K562 (cell line): ENCODE measurements at regions not wholly inside any gene's neighbourhood (a gene's known extent, or its start where the extent isn't known, plus 50 kb on each side); places are given as distances from the start of the nearest gene placed in this dataset.

Source experiments
- ATAC-seq: fragments of 200-7000 bp; cut with Tn5 transposase; 3 replicates; pipeline ENCODE4 v1.9.1; 2020; ENCODE audit warnings: moderate library complexity
- BruUV-seq: library from RNA; stranded (reverse); fragments of 400-500 nt; replicated peaks from 2 replicates; lab custom pipeline; 2021; lab: Mats Ljungman, UMichigan
- CTCF ChIA-PET: fragments of 300-600 bp; formaldehyde crosslinking; extraction: SDS; loops from one replicate; lab custom pipeline; 2021; ENCODE audit warnings: low intra/inter-chr PET ratio; lab: Yijun Ruan, JAX
- POLR2A ChIA-PET: fragments of 300-600, 350-650 bp; sonication (Branson Sonifier 250); formaldehyde crosslinking; extraction: SDS; loops from one replicate; lab custom pipeline; 2021; ENCODE audit warnings: antibody characterized with exemption, inconsistent platforms; lab: Yijun Ruan, JAX
- DNase-seq, 4 experiments: peaks; one replicate each; pipeline versions ENCODE4 v3.0.0 to v3.0.0-alpha.2; 2011 to 2018; ENCODE audit warnings: low spot score in 3 of 4, mixed read lengths in 3 of 4; ENCODE audit errors: extremely low read depth in 1 of 4
- FAIRE-seq: peaks from 2 replicates; lab custom pipeline; 2011; peaks lifted over from hg19 to GRCh38; lab: Jason Lieb, UNC
- H2AFZ ChIP-seq: 2 replicates; pipeline ENCODE4 v1.6.0; 2011; ENCODE audit warnings: low read depth, low read length, control low read depth, inconsistent platforms
- H3K27ac ChIP-seq: fragments of 200-600 bp; 3 replicates; pipeline ENCODE4 v1.8.0; 2011; ENCODE audit warnings: low read depth, mild to moderate bottlenecking, control low read depth, inconsistent platforms, low read length, moderate library complexity, mixed read lengths; ENCODE audit errors: extremely low read depth
- H3K27me3 ChIP-seq, 2 experiments: fragments of 300-600 bp in 1 of 2; 2 replicates in 1 of 2; 3 replicates in 1 of 2; pipeline versions ENCODE4 v1.6.0 to v1.8.0; 2011; ENCODE audit warnings: inconsistent platforms in 2 of 2, low read length in 2 of 2, mild to moderate bottlenecking in 1 of 2, mixed read lengths in 1 of 2, moderate library complexity in 1 of 2; ENCODE audit not compliant: control insufficient read depth in 2 of 2, insufficient read depth in 2 of 2
- H3K36me3 ChIP-seq: fragments of 300-600 bp; 3 replicates; pipeline ENCODE4 v1.8.0; 2011; ENCODE audit warnings: mild to moderate bottlenecking, low read length, inconsistent platforms; ENCODE audit not compliant: control insufficient read depth, insufficient read depth
- H3K4me1 ChIP-seq, 2 experiments: fragments of 200-600 bp in 1 of 2; replicated peaks in 1 of 2; 2 replicates in 1 of 2; 3 replicates in 1 of 2; pipeline versions ENCODE4 v1.5.1 to v1.8.0; 2011; ENCODE audit warnings: inconsistent platforms in 2 of 2, low read length in 2 of 2, mild to moderate bottlenecking in 1 of 2, mixed read lengths in 1 of 2, moderate library complexity in 1 of 2; ENCODE audit not compliant: control insufficient read depth in 2 of 2, insufficient read depth in 2 of 2
- H3K4me2 ChIP-seq: 2 replicates; pipeline ENCODE4 v1.6.1; 2011; ENCODE audit warnings: low read length, control low read depth, inconsistent platforms, mixed read lengths; ENCODE audit not compliant: insufficient read depth
- H3K4me3 ChIP-seq: fragments of 200-600 bp; sonication (generic), shearing (Covaris generic); 2 replicates; pipeline ENCODE4 v1.5.1; 2016; ENCODE audit warnings: control low read depth, inconsistent platforms
- H3K79me2 ChIP-seq: fragments of 200-600 bp; 3 replicates; pipeline ENCODE4 v1.8.0; 2011; ENCODE audit warnings: low read length, inconsistent platforms; ENCODE audit not compliant: control insufficient read depth, insufficient read depth
- H3K9ac ChIP-seq, 2 experiments: 2 replicates each; pipeline versions ENCODE4 v1.6.0 to v1.6.1; 2011; ENCODE audit warnings: low read depth in 2 of 2, low read length in 2 of 2, control low read depth in 1 of 2, inconsistent platforms in 1 of 2, mild to moderate bottlenecking in 1 of 2, mixed read lengths in 1 of 2; ENCODE audit not compliant: insufficient read depth in 1 of 2
- H3K9me1 ChIP-seq: one replicate; pipeline ENCODE4 v1.6.0; 2011; ENCODE audit warnings: inconsistent platforms, mild to moderate bottlenecking, low read length, moderate library complexity; ENCODE audit not compliant: control insufficient read depth, insufficient read depth
- H3K9me3 ChIP-seq: replicated peaks from 2 replicates; pipeline ENCODE4 v1.5.1; 2011; ENCODE audit warnings: low read depth, low read length, inconsistent platforms; ENCODE audit not compliant: control insufficient read depth, insufficient read depth
- H4K20me1 ChIP-seq: replicated peaks from 2 replicates; pipeline ENCODE4 v1.6.1; 2011; ENCODE audit warnings: low read length, inconsistent platforms, mixed read lengths; ENCODE audit not compliant: control insufficient read depth, insufficient read depth
- E2F5 ChIP-seq: sonication (generic); formaldehyde crosslinking; IDR thresholded peaks from 2 replicates; pipeline ENCODE4 v1.8.0; 2022; ENCODE audit warnings: mild to moderate bottlenecking, missing genetic modification reagents
- FOXA1 ChIP-seq: fragments of 450-650 bp; IDR thresholded peaks from 2 replicates; pipeline ENCODE4 v1.6.1; 2016; ENCODE audit warnings: mild to moderate bottlenecking, borderline replicate concordance
- FOXJ2 ChIP-seq: fragments of 200-800 bp; sonication (Bioruptor generic); IDR thresholded peaks from 2 replicates; pipeline ENCODE4 v1.6.1; 2016; ENCODE audit warnings: missing genetic modification characterization, missing compliant biosample characterization
- HDAC3 ChIP-seq: fragments of 450-650 bp; IDR thresholded peaks from 2 replicates; pipeline ENCODE4 v1.6.1; 2018; ENCODE audit warnings: borderline replicate concordance, mild to moderate bottlenecking, moderate library complexity; ENCODE audit not compliant: partially characterized antibody
- HES1 ChIP-seq: fragments of 450-650 bp; IDR thresholded peaks from 2 replicates; pipeline ENCODE4 v1.6.1; 2016; ENCODE audit warnings: low read depth, mild to moderate bottlenecking, moderate library complexity
- MITF ChIP-seq: IDR thresholded peaks from 2 replicates; pipeline ENCODE4 v1.6.1; 2014; ENCODE audit warnings: antibody characterized with exemption
- MTA3 ChIP-seq: fragments of 450-650 bp; formaldehyde crosslinking; IDR thresholded peaks from 2 replicates; pipeline ENCODE4 v1.6.1; 2017; ENCODE audit warnings: mild to moderate bottlenecking, borderline replicate concordance
- PBX2 ChIP-seq, 2 experiments: IDR thresholded peaks in 1 of 2; conservative IDR thresholded peaks in 1 of 2; 2 replicates each; pipeline ENCODE4 v1.6.1; 2016; ENCODE audit warnings: low read depth in 2 of 2, mild to moderate bottlenecking in 1 of 2, missing compliant biosample characterization in 1 of 2, missing genetic modification characterization in 1 of 2, moderate library complexity in 1 of 2
- ZNF398 ChIP-seq: fragments of 250-450 bp; sonication (Bioruptor Pico); IDR thresholded peaks from 2 replicates; pipeline ENCODE4 v1.8.0; 2021; ENCODE audit warnings: moderate library complexity, mild to moderate bottlenecking, inconsistent platforms
- ZNF764 ChIP-seq: fragments of 250-450 bp; sonication (Bioruptor Pico); IDR thresholded peaks from 2 replicates; pipeline ENCODE4 v1.4.0; 2020; ENCODE audit warnings: low read depth, mild to moderate bottlenecking, moderate library complexity
- ZZZ3 ChIP-seq: fragments of 450-650 bp; IDR thresholded peaks from 2 replicates; pipeline ENCODE4 v1.6.1; 2016; ENCODE audit warnings: antibody characterized with exemption, mild to moderate bottlenecking, moderate library complexity
- WGBS: fragments of 100-300 bp; shearing (Covaris generic); methylation state at CpG from one replicate; pipeline ENCODE4 v1.1.6; 2016; ENCODE audit warnings: low coverage, mixed read lengths; ENCODE audit not compliant: insufficient coverage; ENCODE audit errors: missing lambda C conversion rate; 5-methylcytosine and 5-hydroxymethylcytosine counted together
- in situ Hi-C: fragments of 300-500 bp; cut with MboI; formaldehyde crosslinking; loops from 4 replicates; pipeline ENCODE4 v1.15.0; 2018; ENCODE audit warnings: inconsistent platforms, mixed read lengths
- intact Hi-C: fragments of 100-400 bp; cut with micrococcal nuclease; formaldehyde crosslinking; loops from 2 replicates; pipeline ENCODE4 v1.14.2; 2022

- peaks cover 0 to 35% of the 10 kb centered on the region in 2 experiments; a peak in 3 of 5 replicates for H3K27me3 ChIP-seq
- ChIA-PET CTCF (no interaction called here), POLR2A (no interaction called here)
- no peaks in the 10 kb centered on the region for H3K9me3 ChIP-seq
- peaks cover 0 to 8% of the 10 kb centered on the region in 2 experiments; a peak in 1 of 5 replicates for H3K4me1 ChIP-seq
- FAIRE-seq (no peak), DNase-seq (no peak), ATAC-seq (no peak)
- H3K4me2 ChIP-seq, result no peak overlapping the region
- TF ChIP-seq E2F5 (CRISPR knock-in tag) (no peak), FOXJ2 (tag) (no peak), HDAC3 (no peak), HES1 (no peak), MITF (no peak), FOXA1 (no peak), ZZZ3 (no peak), ZNF398 (CRISPR knock-in tag) (no peak), MTA3 (no peak), PBX2 (CRISPR knock-in tag; IDR thresholded peaks at IDR 0.05; ENCODE audit: low read depth) (no peak), PBX2 (tag; conservative IDR thresholded peaks at IDR 0.05; ENCODE audit: low read depth) (no peak), ZNF764 (CRISPR knock-in tag) (no peak)
- H3K9ac ChIP-seq, result no peak overlapping the region
- no peak overlapping the region for H3K27ac ChIP-seq
- no TSS peak for BruUV-seq
- H3K4me3 ChIP-seq, result no peak overlapping the region
- 1% methylated on average over 9 of the region's 10 CpGs for WGBS
- H3K36me3 ChIP-seq, result no peaks in the 10 kb centered on the region
- no peak overlapping the region for H2AFZ ChIP-seq
- intact Hi-C loops (no loop called here), in situ Hi-C loops (no loop called here)
- H3K9me1 ChIP-seq, result no peaks in the 10 kb centered on the region
- H4K20me1 ChIP-seq, result 0 out of 2 replicates have a peak, but pooled peaks cover 3% of the 10 kb centered on the region
- H3K79me2 ChIP-seq, result no peaks in the 10 kb centered on the region
Observed at GRCh38 chr3:127071597-127072001, 88.7 kb downstream of the PLXNA1 start.
